Calu3 (cell line): ENCODE measurements at regions not wholly inside any gene's neighbourhood (a gene's known extent, or its start where the extent isn't known, plus 50 kb on each side); places are given as distances from the start of the nearest gene placed in this dataset.

Experiments used
- BruUV-seq: library from RNA; stranded (reverse); fragments of 400-500 nt; replicated peaks from 2 replicates; lab custom pipeline; 2021; lab: Mats Ljungman, UMichigan
- CTCF ChIA-PET: fragments of 300-600 bp; sonication (Branson Sonifier 250); formaldehyde crosslinking; loops from one replicate; lab custom pipeline; 2022; ENCODE audit warnings: antibody characterized with exemption; lab: Charles Lee
- DNase-seq: peaks from one replicate; pipeline ENCODE4 v3.0.0; 2022
- H3K27ac Mint-ChIP-seq: one replicate; pipeline ENCODE4 v1.8.0; 2022; ENCODE audit warnings: mixed read lengths; ENCODE audit not compliant: unreplicated experiment
- H3K27me3 Mint-ChIP-seq: one replicate; pipeline ENCODE4 v1.8.0; 2022; ENCODE audit warnings: mixed read lengths; ENCODE audit not compliant: unreplicated experiment
- H3K36me3 Mint-ChIP-seq: one replicate; pipeline ENCODE4 v1.8.0; 2022; ENCODE audit warnings: mild to moderate bottlenecking, moderate library complexity, mixed read lengths; ENCODE audit not compliant: insufficient read depth, unreplicated experiment
- H3K4me1 Mint-ChIP-seq: one replicate; pipeline ENCODE4 v1.8.0; 2022; ENCODE audit warnings: mild to moderate bottlenecking, low read depth, mixed read lengths; ENCODE audit not compliant: unreplicated experiment
- H3K4me3 Mint-ChIP-seq: one replicate; pipeline ENCODE4 v1.8.0; 2022; ENCODE audit warnings: mild to moderate bottlenecking, low read depth, moderate library complexity, mixed read lengths; ENCODE audit not compliant: unreplicated experiment
- H3K9me3 Mint-ChIP-seq: one replicate; pipeline ENCODE4 v1.8.0; 2022; ENCODE audit warnings: low read depth, mixed read lengths; ENCODE audit not compliant: unreplicated experiment
- intact Hi-C: fragments of 100-400 bp; cut with micrococcal nuclease; formaldehyde crosslinking; loops from one replicate; pipeline ENCODE4 v1.10.0; 2022; ENCODE audit not compliant: unreplicated experiment
- TF ChIP-seq, protein P1 (sequence below): fragments of 200-600 bp; IDR thresholded peaks from one replicate; pipeline ENCODE4 v1.8.0; 2022; ENCODE audit warnings: antibody characterized with exemption; ENCODE audit not compliant: unreplicated experiment

DNA sequence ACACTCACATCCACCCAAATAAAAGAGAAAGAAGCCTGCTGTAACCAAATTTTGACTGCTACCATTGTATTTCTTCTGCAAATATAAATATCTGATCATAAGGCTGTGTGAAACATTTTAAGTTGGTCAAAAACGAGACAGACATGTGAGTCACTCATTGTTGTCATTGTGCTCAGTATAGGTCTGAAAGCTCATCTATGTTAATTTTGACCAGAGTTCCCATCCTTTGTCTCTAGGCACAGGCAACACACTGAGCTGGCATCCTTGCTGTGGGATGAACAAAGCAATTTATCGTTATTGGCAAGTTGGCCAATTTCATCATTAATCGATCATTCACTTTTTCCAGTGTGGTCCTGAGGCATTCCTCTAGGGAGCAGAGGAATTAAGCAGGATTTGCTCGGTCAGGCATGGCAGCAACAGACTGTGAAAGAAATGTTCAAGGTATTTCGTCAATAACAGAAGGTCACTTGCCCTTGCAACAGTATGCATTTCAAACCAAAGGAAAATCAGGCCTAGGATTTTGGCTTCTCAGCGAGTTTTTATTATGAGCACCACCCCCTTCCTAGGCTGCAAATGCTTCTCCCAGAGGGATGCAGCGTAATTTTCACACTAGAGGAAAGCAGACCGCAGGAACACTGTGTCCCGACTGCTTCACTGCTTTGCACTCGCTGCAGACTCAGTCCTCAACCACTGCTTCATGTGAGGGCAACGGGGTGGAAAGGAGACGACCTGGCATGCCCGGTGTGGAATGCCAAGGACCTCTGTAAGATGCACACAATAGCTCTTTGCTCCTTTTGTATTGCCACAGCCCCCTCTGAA, 87.9 kb upstream of the SMYD2 start:
- H3K27ac Mint-ChIP-seq = no peak overlapping the region
- CTCF ChIA-PET = no interaction called here

DNA sequence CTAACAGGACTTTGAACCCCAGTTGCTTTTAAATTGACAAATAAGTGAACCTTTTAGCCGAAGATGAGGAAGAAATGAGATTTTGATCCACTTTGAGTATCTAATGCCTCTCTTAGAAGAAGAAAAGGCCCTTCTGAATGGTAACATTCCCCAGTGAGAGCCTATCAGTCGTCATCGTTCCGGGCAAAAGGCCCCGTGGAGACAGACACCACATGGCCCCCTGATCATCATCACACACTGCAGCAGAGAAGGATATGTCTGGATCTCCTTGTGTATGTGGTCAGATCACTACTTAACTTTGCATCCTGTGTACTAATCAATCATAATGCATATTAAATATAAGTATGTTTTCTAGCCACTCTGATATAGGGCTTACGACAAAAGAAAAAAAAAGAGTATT, 87.3 kb upstream of the SMYD2 start:
- Mint-ChIP-seq H3K27ac (no peak overlapping the region), H3K4me3 (no peak overlapping the region), H3K9me3 (no peaks in the 10 kb centered on the region), H3K36me3 (no peaks in the 10 kb centered on the region), H3K27me3 (peaks cover 49% of the 10 kb centered on the region), H3K4me1 (no peaks in the 10 kb centered on the region)
- TF ChIP-seq, protein P1, sequence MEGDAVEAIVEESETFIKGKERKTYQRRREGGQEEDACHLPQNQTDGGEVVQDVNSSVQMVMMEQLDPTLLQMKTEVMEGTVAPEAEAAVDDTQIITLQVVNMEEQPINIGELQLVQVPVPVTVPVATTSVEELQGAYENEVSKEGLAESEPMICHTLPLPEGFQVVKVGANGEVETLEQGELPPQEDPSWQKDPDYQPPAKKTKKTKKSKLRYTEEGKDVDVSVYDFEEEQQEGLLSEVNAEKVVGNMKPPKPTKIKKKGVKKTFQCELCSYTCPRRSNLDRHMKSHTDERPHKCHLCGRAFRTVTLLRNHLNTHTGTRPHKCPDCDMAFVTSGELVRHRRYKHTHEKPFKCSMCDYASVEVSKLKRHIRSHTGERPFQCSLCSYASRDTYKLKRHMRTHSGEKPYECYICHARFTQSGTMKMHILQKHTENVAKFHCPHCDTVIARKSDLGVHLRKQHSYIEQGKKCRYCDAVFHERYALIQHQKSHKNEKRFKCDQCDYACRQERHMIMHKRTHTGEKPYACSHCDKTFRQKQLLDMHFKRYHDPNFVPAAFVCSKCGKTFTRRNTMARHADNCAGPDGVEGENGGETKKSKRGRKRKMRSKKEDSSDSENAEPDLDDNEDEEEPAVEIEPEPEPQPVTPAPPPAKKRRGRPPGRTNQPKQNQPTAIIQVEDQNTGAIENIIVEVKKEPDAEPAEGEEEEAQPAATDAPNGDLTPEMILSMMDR = no peak
- CTCF ChIA-PET = no interaction called here
- no peak for DNase-seq
- no TSS peak for BruUV-seq
- intact Hi-C loops = no loop called here

More for the DNA sequence above, 87.9 kb upstream of the SMYD2 start:
- H3K27me3 Mint-ChIP-seq = peaks cover 54% of the 10 kb centered on the region
- H3K36me3 Mint-ChIP-seq = no peaks in the 10 kb centered on the region
- no peak for DNase-seq
- no peaks in the 10 kb centered on the region for H3K9me3 Mint-ChIP-seq
- TF ChIP-seq, protein P1 = no peak
- BruUV-seq = no TSS peak
- intact Hi-C loops = no loop called here
- H3K4me1 Mint-ChIP-seq = no peaks in the 10 kb centered on the region
- H3K4me3 Mint-ChIP-seq = no peak overlapping the region

DNA sequence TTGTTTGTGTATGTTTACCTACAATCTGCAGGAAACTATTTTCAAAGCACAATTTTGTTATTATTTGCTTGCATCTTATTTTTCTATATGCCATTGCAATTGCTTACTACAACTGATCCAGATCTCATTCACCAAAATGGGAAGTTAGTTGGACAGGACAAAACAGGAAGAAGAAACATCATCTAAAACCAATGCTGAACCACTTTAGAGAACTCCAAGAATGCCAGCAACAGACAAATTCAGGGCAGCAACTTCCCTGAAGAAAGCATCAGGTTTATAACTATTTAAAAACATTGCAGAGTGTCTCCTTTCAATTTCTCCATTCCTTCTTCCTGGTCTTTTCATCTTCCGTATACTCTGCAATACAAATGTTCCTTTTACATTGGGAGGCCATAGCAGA, 82.4 kb upstream of the SMYD2 start:
- Mint-ChIP-seq H3K27ac (no peak overlapping the region), H3K4me1 (no peaks in the 10 kb centered on the region), H3K36me3 (no peaks in the 10 kb centered on the region), H3K9me3 (no peaks in the 10 kb centered on the region), H3K4me3 (no peak overlapping the region), H3K27me3 (peaks cover 70% of the 10 kb centered on the region)
- intact Hi-C loops = no loop called here
- CTCF ChIA-PET = no interaction called here
- DNase-seq = no peak
- TF ChIP-seq, protein P1 = no peak
- BruUV-seq = no TSS peak

DNA sequence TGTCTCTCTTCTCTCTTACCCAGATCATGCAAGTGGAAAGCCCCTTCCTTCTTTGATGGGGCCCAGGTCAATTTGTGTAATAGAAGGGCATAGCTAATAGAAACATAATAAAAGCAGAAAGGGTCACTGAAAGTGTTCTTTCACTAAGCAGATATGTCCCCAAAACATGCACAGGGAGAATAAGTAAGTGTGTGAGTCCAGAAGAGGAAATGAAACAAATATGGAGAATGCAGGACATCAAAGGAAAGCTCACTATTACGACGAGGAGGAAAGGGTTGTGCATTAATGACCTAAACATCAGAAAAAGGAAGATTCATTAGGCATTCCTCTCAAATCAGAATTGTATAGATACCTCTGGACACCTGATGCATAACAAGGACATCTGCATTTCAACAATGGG, 81.4 kb upstream of the SMYD2 start:
- TF ChIP-seq, protein P1 = no peak
- DNase-seq = no peak
- no peak overlapping the region for H3K4me3 Mint-ChIP-seq
- no peaks in the 10 kb centered on the region for H3K9me3 Mint-ChIP-seq
- no TSS peak for BruUV-seq
- peaks cover 70% of the 10 kb centered on the region for H3K27me3 Mint-ChIP-seq
- CTCF ChIA-PET = no interaction called here
- no peak overlapping the region for H3K27ac Mint-ChIP-seq
- H3K36me3 Mint-ChIP-seq = no peaks in the 10 kb centered on the region
- H3K4me1 Mint-ChIP-seq = no peaks in the 10 kb centered on the region
- intact Hi-C loops = no loop called here
